HG03280 (cell line): ENCODE measurements at regions not wholly inside any gene's neighbourhood (a gene's known extent, or its start where the extent isn't known, plus 50 kb on each side); places are given as distances from the start of the nearest gene placed in this dataset.
"Not testable (repeated sequence)": the region's sequence is repeated elsewhere in the genome, so short reads cannot be mapped to it uniquely, and the experiment has no call there.

Experiments
- ATAC-seq: cut with Tn5 transposase; IDR thresholded peaks from one replicate; pipeline ENCODE4 v1.9.1; 2021; ENCODE audit warnings: mild to moderate bottlenecking, moderate library complexity; ENCODE audit not compliant: unreplicated experiment

DNA sequence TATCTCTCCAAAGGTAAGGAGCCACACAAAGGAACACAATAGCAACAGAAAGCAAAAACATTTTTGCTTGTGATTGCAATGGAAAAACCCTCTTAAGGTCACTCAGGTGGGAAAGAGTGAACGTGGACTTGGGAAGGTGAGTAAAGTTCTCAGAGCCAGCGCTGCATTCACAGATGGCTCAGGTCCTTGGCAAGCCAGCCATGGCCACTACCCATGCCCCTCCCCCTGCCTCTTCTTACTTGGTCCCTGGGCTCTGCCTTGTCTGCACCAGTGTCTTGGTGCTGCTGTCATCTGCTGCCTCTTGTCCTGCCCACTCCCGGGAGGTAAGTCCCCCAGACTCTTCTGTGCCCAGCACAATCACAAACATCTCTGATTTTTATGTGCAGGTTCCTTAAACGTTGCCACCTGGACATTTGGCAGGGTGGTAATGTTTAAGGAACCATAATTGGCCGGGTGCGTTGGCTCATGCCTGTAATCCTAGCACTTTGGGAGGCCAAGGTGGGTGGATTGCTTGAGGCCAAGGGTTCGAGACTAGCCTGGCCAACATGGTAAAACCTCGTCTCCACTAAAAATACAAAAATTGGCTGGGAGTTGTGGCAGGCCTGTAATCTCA, 74.6 kb downstream of the FEM1C start:
- no peak for ATAC-seq

DNA sequence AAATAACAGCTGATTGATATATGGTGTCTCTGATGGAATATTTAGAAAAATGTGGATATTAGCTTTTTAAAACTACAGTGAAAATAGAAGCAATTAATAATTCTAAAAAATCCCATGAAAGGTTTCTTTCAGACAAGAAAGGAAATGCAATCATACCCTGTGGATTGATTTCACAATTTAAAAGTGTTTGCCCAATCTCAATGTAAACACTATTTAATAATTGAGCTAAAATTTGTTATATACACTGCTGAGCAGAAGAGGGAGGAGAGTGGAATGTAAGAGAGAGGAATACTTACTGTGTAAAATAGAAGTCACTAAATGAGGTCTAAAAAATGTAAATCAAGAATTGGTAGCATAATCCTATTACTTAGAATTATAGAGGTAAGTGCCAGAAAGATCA, 76.9 kb downstream of the FEM1C start:
- no peak for ATAC-seq

GRCh38 chr5:115465431-115465830, 79.1 kb downstream of the FEM1C start:
- ATAC-seq: no peak

DNA sequence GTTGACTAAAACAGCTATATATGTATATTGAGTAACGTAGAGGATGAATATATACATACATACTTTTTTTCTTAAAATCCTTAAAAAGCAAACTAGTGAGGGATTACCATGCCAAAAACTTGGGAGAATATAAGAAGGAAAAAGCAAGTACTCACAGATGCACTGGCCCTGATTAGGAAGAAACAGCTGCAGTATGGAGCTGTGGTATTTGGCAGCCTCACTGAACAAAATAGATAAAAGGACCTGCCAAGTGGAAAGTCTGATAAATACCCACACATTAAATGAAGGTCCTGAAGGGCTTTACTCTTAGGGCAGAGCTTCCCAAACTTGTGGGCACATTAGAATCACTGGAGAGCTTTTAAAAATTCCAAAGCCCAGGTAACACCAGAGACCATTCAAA, 80.6 kb downstream of the FEM1C start:
- no peak for ATAC-seq

GRCh38 chr5:115461506-115462290, 82.9 kb downstream of the FEM1C start:
- ATAC-seq: no peak

DNA sequence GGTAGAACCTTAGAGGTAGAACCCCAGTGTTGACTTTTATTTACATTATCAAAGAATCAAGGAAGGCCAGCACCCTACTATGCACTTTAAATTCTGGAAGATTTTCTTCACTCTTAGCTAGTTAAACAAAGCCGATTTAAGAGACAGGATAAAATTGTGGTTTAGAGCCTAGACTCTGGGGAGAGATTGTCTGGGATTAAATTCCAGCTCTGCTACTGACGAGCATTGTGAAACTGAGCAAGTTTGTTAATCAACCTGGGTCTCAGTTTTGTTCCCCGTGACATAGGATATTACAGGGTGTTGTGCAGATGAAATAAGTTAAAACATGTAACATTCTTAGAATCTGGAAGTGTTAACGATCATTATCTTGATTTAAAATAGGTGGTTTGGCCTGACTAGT, 83.5 kb downstream of the FEM1C start:
- no peak for ATAC-seq

GRCh38 chr5:115460472-115460871, 84.1 kb downstream of the FEM1C start:
- peak; percentile 50 for ATAC-seq

GRCh38 chr5:115459855-115460341, 84.7 kb downstream of the FEM1C start:
- ATAC-seq: no peak

GRCh38 chr5:115458416-115458815, 86.2 kb downstream of the FEM1C start:
- ATAC-seq: no peak

DNA sequence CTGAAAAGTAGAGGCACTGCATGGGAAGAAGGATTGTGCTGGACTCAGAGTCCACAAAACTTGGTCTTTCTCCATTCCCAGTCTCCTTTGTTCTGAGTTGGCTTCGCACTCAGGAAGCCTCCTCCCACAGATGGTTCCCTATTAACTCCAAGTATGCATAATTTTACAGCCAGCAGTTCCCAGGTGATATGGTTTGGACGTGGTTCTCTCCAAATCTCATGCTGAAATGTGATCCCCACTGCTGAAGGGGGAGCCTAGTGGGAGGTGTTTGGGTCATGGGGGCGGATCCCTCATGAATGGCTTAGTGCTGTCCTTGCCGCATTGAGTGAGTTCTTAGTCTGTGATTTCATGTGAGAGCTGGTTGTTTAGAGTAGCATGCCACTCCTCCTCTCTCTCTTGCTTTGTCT, 86.6 kb downstream of the FEM1C start:
- ATAC-seq: no peak

DNA sequence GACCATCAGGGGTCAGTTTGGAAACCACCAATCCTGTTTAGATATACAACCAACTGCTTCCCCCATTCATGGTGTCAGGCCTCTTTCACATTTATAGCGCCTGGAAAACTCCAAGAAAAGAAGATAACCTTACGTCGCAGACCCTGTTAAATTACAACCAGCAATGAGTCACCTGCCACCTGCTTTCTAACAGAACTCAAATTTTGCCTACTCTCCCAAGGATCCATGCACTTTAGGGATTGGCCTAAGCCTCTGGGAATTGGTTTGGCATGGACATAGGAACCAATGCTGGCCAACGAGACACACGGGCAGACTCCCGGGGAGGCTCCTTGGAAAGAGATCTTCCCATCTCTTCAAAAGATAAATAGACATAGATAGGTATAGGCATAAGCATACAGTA, 87.0 kb downstream of the FEM1C start:
- ATAC-seq: no peak

- ATAC-seq: no peak
Observed at GRCh38 chr5:115456539-115457040, 88.0 kb downstream of the FEM1C start.

GRCh38 chr5:115456056-115456455, 88.5 kb downstream of the FEM1C start:
- ATAC-seq: no peak

DNA sequence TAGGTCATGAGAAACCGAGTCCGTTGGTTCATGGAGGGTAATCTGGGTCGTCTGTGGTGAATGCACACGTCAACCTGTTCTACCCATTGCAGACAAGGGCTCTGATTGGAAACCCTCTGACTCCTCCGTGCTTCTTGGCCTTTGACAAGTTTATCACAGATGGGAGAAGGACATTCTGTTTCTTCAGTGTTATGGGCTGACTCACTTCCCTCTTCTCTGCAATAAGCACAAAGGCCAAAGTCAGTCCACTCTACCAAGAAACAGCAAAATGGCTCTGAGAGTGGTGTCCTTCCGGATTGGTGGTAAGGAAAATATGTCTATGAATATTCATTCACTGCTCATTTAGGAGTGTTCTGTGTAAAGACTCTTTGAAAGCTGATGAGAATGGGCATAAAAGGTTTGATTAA, 89.3 kb downstream of the FEM1C start:
- ATAC-seq: no peak

DNA sequence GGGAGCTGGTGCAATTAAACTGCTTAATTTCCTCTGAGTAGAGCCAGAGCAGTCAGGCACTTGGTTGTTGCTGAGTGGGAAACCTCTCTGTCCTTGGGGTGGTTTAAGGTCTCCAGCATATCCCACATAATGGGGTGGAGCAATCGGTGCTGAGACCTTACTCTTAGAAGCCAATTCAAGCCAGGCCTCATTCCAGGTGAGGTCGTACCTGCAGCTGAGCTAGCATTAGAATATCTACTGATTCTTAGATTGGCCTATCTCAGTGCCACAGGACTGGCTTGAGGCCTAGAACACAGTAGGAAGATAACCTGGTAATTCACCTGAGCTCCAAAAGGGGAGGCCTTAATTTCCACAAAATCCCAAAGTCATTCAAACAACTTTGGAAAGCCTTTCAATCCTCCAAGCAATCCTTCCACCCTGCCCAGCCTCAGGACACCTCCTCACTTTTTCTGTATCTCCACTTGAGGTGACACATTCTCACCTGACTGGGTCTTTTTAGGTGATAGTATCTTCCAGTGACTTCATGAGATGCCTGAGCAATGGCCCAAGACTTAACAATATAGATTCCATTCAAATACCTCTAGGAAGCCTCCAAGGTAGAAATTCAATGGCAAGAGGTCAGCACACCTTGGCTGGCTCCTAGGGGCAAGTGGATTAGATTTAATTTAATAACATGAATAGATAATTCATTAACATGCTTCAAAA, 91.0 kb downstream of the FEM1C start:
- ATAC-seq: no peak

GRCh38 chr5:115452536-115453235, 91.9 kb downstream of the FEM1C start:
- no peak for ATAC-seq

DNA sequence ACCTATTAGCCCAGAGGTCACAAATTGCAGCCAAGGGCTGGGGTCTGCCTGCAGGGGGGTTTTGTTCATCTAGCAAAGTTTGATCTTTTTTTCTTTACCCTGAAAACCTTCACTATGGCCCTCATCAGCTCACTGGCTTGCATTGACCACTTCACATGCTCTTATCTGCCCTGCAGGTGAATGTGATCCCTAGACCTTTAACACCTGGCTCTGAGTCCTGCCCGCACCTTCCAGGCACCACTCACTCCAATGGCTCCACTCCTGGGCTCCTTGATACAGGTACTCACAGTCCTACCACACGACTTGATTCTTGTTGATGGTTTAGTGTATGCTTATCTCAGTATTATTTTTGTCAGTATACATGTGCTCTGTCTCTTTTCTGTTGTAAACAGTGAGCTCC, 92.5 kb downstream of the FEM1C start:
- no peak for ATAC-seq

DNA sequence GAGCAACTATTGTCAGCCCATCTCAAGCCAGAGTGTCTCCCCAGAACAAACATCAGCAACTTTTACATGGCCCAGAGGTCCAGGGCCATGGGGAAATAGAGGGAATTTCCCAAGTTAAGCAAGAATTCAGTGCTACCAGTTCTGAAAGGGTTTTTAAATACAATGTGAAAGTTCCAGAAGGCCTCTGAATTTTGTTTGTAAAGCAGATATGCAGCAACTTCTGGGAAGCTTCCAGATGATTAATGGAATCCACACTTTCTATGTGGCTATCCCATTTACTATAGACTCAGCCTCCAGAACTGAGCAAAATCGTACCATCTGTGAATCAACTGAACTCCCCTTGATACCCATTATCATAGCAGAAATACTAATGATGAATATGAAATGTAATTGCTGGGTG, 93.8 kb downstream of the FEM1C start:
- no peak for ATAC-seq

GRCh38 chr5:115448630-115449029, 95.9 kb downstream of the FEM1C start:
- not testable (repeated sequence) for ATAC-seq

GRCh38 chr5:115440782-115441451, 103.7 kb downstream of the FEM1C start:
- ATAC-seq: no peak

- ATAC-seq: no peak
Observed at GRCh38 chr5:115439639-115440038, 104.9 kb downstream of the FEM1C start.
